SU-DHL-6 (cell line): ENCODE measurements at regions not wholly inside any gene's neighbourhood (a gene's known extent, or its start where the extent isn't known, plus 50 kb on each side); places are given as distances from the start of the nearest gene placed in this dataset.

ENCODE experiments used
- H2AFZ ChIP-seq: fragments of 200-600 bp; sonication (generic); 2 replicates; pipeline ENCODE4 v1.6.1; 2014; ENCODE audit warnings: low read depth, mild to moderate bottlenecking, moderate library complexity, mixed read lengths, antibody characterized with exemption, low read length; ENCODE audit not compliant: severe bottlenecking
- H3F3A ChIP-seq: fragments of 200-600 bp; shearing (Covaris generic); 2 replicates; pipeline ENCODE4 v1.6.0; 2016; ENCODE audit warnings: antibody characterized with exemption, mild to moderate bottlenecking; ENCODE audit not compliant: insufficient read depth
- H3K27ac ChIP-seq: fragments of 200-600 bp; sonication (generic); 2 replicates; pipeline ENCODE4 v1.5.1; 2016; ENCODE audit warnings: low read depth, mild to moderate bottlenecking, low read length, moderate library complexity, mixed read lengths
- H3K27me3 ChIP-seq: fragments of 200-600 bp; sonication (generic), shearing (Covaris generic); 2 replicates; pipeline ENCODE4 v1.6.0; 2014; ENCODE audit warnings: mild to moderate bottlenecking, low read length
- H3K36me3 ChIP-seq: fragments of 200-600 bp; sonication (generic); 2 replicates; pipeline ENCODE4 v1.6.1; 2014; ENCODE audit warnings: mild to moderate bottlenecking, low read length, mixed read lengths
- H3K4me2 ChIP-seq: fragments of 300-600, 200-600 bp; shearing (Covaris generic), sonication (generic); 2 replicates; pipeline ENCODE4 v1.6.0; 2014; ENCODE audit warnings: low read length, low read depth, mild to moderate bottlenecking; ENCODE audit not compliant: poor library complexity, severe bottlenecking
- H3K4me3 ChIP-seq: fragments of 200-600 bp; sonication (generic); 2 replicates; pipeline ENCODE4 v1.5.1; 2014; ENCODE audit warnings: antibody characterized with exemption, low read length, mild to moderate bottlenecking, mixed read lengths; ENCODE audit not compliant: insufficient read depth, poor library complexity, severe bottlenecking
- H3K79me2 ChIP-seq: fragments of 200-600 bp; sonication (generic); 2 replicates; pipeline ENCODE4 v1.6.1; 2014; ENCODE audit warnings: mild to moderate bottlenecking, low read length, moderate library complexity; ENCODE audit not compliant: insufficient read depth
- H3K9ac ChIP-seq: fragments of 200-600 bp; sonication (generic); 2 replicates; pipeline ENCODE4 v1.7.0; 2014; ENCODE audit warnings: mild to moderate bottlenecking, low read length
- H3K9me2 ChIP-seq: fragments of 200-600 bp; sonication (generic); replicated peaks from 2 replicates; pipeline ENCODE4 v1.6.1; 2014; ENCODE audit warnings: low read length; ENCODE audit not compliant: insufficient read depth
- H3K9me3 ChIP-seq: fragments of 200-600 bp; sonication (generic); 2 replicates; pipeline ENCODE4 v1.6.1; 2014; ENCODE audit warnings: low read length, mixed read lengths; ENCODE audit not compliant: insufficient read depth
- H4K20me1 ChIP-seq: fragments of 200-600 bp; sonication (generic); 2 replicates; pipeline ENCODE4 v1.6.1; 2014; ENCODE audit warnings: low read depth, mild to moderate bottlenecking, antibody characterized with exemption, low read length, moderate library complexity, mixed read lengths
- EZH2phosphoT487 ChIP-seq: fragments of 200-600 bp; sonication (generic), shearing (Covaris generic); conservative IDR thresholded peaks from 2 replicates; pipeline ENCODE4 v1.6.1; 2018; ENCODE audit warnings: mild to moderate bottlenecking, antibody characterized with exemption, low read length, moderate library complexity, mixed read lengths
- TF ChIP-seq, protein P1 (sequence below): fragments of 200-600 bp; sonication (generic); IDR thresholded peaks from one replicate; pipeline ENCODE4 v1.5.1; 2017; ENCODE audit warnings: antibody characterized with exemption, mild to moderate bottlenecking, low read length, moderate library complexity; ENCODE audit not compliant: insufficient read depth, poor library complexity, severe bottlenecking

DNA sequence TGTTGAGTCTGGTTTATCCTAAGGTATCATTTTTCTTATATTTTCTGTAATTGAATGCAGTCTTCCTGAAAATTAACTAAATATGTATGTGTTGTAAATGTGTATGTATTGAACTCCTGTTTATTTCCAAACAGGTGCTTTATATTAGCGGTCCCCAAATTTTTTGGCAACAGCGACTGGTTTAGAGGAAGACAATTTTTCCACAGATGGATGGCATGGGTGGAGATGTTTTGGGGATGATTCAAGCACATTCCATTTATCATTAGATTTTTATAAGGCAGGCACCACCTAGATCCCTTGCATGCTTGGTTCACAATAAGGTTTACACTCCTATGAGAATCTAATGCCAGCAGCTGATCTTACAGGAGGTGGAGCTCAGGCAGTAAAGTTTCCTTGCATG, 210.5 kb upstream of the ANO3 start:
- no peak overlapping the region for H3K9ac ChIP-seq
- H4K20me1 ChIP-seq = no peaks in the 10 kb centered on the region
- H3K9me3 ChIP-seq = no peaks in the 10 kb centered on the region
- peaks cover 8% of the 10 kb centered on the region; the same call in 1 of the 2 replicates for H3F3A ChIP-seq
- H2AFZ ChIP-seq = no peak overlapping the region
- TF ChIP-seq EZH2phosphoT487 = no peak
- TF ChIP-seq, protein P1, sequence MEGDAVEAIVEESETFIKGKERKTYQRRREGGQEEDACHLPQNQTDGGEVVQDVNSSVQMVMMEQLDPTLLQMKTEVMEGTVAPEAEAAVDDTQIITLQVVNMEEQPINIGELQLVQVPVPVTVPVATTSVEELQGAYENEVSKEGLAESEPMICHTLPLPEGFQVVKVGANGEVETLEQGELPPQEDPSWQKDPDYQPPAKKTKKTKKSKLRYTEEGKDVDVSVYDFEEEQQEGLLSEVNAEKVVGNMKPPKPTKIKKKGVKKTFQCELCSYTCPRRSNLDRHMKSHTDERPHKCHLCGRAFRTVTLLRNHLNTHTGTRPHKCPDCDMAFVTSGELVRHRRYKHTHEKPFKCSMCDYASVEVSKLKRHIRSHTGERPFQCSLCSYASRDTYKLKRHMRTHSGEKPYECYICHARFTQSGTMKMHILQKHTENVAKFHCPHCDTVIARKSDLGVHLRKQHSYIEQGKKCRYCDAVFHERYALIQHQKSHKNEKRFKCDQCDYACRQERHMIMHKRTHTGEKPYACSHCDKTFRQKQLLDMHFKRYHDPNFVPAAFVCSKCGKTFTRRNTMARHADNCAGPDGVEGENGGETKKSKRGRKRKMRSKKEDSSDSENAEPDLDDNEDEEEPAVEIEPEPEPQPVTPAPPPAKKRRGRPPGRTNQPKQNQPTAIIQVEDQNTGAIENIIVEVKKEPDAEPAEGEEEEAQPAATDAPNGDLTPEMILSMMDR = no peak
- no peak overlapping the region for H3K27ac ChIP-seq
- no peaks in the 10 kb centered on the region for H3K9me2 ChIP-seq
- H3K36me3 ChIP-seq = no peaks in the 10 kb centered on the region; the same call in 1 of the 2 replicates
- H3K79me2 ChIP-seq = no peaks in the 10 kb centered on the region
- H3K27me3 ChIP-seq = no peaks in the 10 kb centered on the region
- H3K4me2 ChIP-seq = no peak overlapping the region
- H3K4me3 ChIP-seq = no peak overlapping the region

DNA sequence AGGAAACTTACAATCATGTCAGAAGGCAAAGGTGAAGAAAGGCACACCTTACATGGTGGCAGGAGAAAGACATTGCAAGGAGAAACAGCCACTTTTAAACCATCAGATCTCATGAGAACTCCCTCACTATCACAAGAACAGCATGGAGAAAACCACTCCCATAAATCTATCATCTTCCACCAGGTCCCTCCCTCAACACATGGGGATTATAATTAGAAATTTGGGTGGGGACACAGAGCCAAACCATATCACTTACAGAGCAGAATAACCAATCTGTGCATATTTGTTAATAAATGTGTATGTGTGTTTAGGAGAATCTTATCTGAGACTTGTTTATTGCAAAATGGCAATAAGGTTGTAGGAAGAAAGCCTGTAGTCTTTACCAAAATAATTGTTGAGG, 205.2 kb upstream of the ANO3 start:
- Histone ChIP-seq H3K36me3 (peaks cover 4% of the 10 kb centered on the region; the same call in 1 of the 2 replicates), H3F3A (no peaks in the 10 kb centered on the region), H2AFZ (no peak overlapping the region), H3K9me2 (no peaks in the 10 kb centered on the region), H3K9me3 (no peaks in the 10 kb centered on the region), H3K4me3 (no peak overlapping the region), H4K20me1 (no peaks in the 10 kb centered on the region), H3K9ac (no peak overlapping the region), H3K79me2 (no peaks in the 10 kb centered on the region), H3K27me3 (no peaks in the 10 kb centered on the region), H3K4me2 (no peak overlapping the region), H3K27ac (no peak overlapping the region)
- no peak for TF ChIP-seq EZH2phosphoT487
- TF ChIP-seq, protein P1 = no peak

DNA sequence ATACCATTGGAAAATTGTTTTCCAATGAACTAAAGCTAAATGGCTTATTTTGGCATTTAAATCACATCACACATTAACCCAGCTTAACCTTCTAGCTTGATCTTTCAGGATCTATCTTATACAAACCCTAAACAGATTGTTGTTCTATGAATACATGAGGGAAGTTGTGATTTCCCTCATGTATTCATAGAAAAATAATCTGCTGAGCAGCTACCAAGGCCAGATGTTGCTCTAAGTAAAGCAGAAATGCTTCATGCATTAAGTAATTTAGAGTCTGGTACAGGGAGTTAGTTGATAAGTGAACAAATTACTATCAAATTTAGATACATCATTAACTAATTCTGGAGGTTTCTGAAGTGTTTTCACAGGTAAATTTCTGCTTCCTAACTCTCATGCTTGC, 204.6 kb upstream of the ANO3 start:
- Histone ChIP-seq H3K4me3 (no peak overlapping the region), H3K27me3 (no peaks in the 10 kb centered on the region)

More for the DNA sequence above, 204.6 kb upstream of the ANO3 start:
- Histone ChIP-seq H3F3A (no peaks in the 10 kb centered on the region), H3K9ac (no peak overlapping the region), H3K9me3 (no peaks in the 10 kb centered on the region), H2AFZ (no peak overlapping the region), H3K4me2 (no peak overlapping the region), H3K27ac (no peak overlapping the region), H4K20me1 (no peaks in the 10 kb centered on the region), H3K36me3 (peaks cover 4% of the 10 kb centered on the region; the same call in 1 of the 2 replicates), H3K79me2 (no peaks in the 10 kb centered on the region), H3K9me2 (no peaks in the 10 kb centered on the region)
- TF ChIP-seq, protein P1 = no peak
- no peak for TF ChIP-seq EZH2phosphoT487
